GM19468 (cell line): ENCODE measurements at regions not wholly inside any gene's neighbourhood (a gene's known extent, or its start where the extent isn't known, plus 50 kb on each side); places are given as distances from the start of the nearest gene placed in this dataset.
"Not testable (repeated sequence)": the region's sequence is repeated elsewhere in the genome, so short reads cannot be mapped to it uniquely, and the experiment has no call there.

Experiments
- ATAC-seq: cut with Tn5 transposase; IDR thresholded peaks from one replicate; pipeline ENCODE4 v1.9.1; 2021; ENCODE audit warnings: mild to moderate bottlenecking, moderate library complexity, moderate number of reproducible peaks; ENCODE audit not compliant: unreplicated experiment; ENCODE audit errors: extremely low read depth

GRCh38 chr7:46909601-46910051 lies 672.3 kb downstream of the TNS3 start:
- ATAC-seq = no peak

- ATAC-seq = no peak
These were observed 673.1 kb downstream of the TNS3 start for GRCh38 chr7:46908770-46909169.

- ATAC-seq = not testable (repeated sequence)
These were observed 677.4 kb downstream of the TNS3 start for GRCh38 chr7:46904523-46904922.

GRCh38 chr7:46902463-46902862 lies 679.4 kb downstream of the TNS3 start:
- no peak for ATAC-seq

- no peak for ATAC-seq
These were observed 681.3 kb downstream of the TNS3 start for GRCh38 chr7:46900312-46901263.

- no peak for ATAC-seq
These were observed 684.5 kb downstream of the TNS3 start for GRCh38 chr7:46897381-46897780.

- no peak for ATAC-seq
These were observed 695.1 kb downstream of the TNS3 start for GRCh38 chr7:46886669-46887374.

- ATAC-seq = no peak
These were observed 696.7 kb downstream of the TNS3 start for GRCh38 chr7:46885167-46885566.

GRCh38 chr7:46881507-46882127 lies 700.3 kb downstream of the TNS3 start:
- no peak for ATAC-seq

- no peak for ATAC-seq
These were observed 701.3 kb downstream of the TNS3 start for GRCh38 chr7:46880508-46881196.

GRCh38 chr7:46879783-46880182 lies 702.1 kb downstream of the TNS3 start:
- ATAC-seq = no peak

GRCh38 chr7:46871516-46871915 lies 710.4 kb downstream of the TNS3 start:
- ATAC-seq = no peak

GRCh38 chr7:46864716-46865115 lies 717.2 kb downstream of the TNS3 start:
- ATAC-seq = no peak

GRCh38 chr7:46859963-46860475 lies 721.9 kb downstream of the TNS3 start:
- no peak for ATAC-seq

GRCh38 chr7:46855851-46856250 lies 726.1 kb downstream of the TNS3 start:
- ATAC-seq = no peak

GRCh38 chr7:46854958-46855473 lies 726.9 kb downstream of the TNS3 start:
- no peak for ATAC-seq

- no peak for ATAC-seq
These were observed 728.5 kb downstream of the TNS3 start for GRCh38 chr7:46853451-46853850.

- no peak for ATAC-seq
These were observed 729.1 kb downstream of the TNS3 start for GRCh38 chr7:46852795-46853194.

- no peak for ATAC-seq
These were observed 731.2 kb downstream of the TNS3 start for GRCh38 chr7:46850563-46851330.
